ENCODE measurements at regions not wholly inside any gene's neighbourhood (a gene's known extent, or its start where the extent isn't known, plus 50 kb on each side); places are given as distances from the start of the nearest gene placed in this dataset.
"Not testable (repeated sequence)": the region's sequence is repeated elsewhere in the genome, so short reads cannot be mapped to it uniquely, and the experiment has no call there.

DNA sequence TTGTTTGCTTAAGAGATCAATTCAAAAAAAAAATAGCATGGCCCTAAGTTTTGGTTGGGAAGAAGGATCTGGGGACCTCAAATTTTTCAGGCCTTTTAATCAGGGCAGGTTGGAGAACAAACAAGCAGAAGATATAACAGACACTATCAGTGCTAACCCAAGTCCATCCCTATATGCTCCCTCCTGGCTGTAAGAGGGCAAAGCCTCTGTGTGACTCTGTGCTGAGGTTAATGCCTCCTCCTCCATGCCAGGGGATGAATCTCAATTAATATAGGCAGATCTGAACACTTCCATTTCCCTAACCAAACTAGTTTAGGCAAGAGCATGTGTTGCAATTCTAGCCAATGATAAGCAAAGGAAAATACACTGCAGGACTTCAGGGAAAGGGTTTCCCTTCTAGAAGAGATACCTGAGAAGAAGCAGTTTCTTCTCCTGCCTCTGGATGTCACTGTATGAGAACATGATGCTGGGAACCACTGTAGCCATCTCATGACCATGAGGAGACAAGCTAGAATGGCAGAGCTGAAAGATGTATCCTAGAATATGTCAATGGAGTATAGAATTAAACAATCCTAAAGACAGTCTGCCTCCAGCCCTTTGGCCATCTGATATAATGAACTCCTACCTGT is 76.0 kb downstream of the CHD9NB start:
- no peak for DNase-seq

GRCh38 chr16:52967744-52968143 is 85.0 kb downstream of the CHD9NB start:
- DNase-seq = no peak

DNA sequence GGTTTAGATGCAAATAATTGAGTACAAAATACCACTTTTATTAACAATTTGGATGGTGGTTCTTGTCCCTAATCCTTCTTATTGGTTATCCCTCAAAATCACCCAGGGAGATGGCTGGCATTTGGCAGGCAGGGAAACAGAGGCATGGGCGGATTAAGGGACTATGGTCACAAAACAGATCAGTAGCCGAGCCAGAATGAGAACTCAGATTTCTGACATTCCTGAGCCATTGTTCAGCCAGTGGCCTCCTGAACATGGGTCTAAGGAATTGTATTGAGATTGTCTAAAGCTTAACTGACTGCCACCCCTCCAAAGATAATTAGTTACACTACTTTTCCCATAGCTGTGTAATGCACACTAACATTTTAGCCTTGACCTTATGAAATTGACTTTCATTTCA is 88.4 kb downstream of the CHD9NB start:
- DNase-seq = no peak

- DNase-seq = no peak
Measured at GRCh38 chr16:52963855-52964242, 88.8 kb downstream of the CHD9NB start.

DNA sequence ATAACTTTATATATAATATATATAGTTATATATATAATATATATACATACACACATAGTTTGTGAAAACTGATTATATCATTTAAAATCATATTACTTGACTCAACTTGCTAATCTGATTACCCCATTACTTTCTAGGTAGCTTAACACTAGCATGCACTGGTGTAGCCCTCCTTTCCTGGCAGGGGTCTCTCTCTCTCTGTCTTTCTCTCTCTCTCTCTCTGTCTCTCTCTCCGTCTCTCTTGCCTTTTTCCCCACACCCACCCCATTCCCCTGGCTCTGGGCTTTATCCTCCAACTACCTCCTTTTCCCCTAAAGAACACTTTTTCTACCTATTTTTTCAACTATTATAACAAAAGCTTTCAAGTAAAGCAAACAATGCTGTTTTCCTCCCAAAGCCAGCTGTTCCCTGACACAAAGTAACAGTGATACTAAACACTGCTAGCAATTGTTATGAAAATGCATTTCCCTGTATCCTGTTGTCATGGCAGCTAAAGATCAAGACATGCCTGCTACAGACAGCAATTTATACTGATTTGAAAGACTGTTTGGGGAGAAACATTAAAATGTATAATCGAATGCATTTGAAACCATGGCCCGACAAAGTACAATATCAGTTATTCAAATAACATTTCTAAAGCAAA is 89.4 kb downstream of the CHD9NB start:
- no peak for DNase-seq

DNA sequence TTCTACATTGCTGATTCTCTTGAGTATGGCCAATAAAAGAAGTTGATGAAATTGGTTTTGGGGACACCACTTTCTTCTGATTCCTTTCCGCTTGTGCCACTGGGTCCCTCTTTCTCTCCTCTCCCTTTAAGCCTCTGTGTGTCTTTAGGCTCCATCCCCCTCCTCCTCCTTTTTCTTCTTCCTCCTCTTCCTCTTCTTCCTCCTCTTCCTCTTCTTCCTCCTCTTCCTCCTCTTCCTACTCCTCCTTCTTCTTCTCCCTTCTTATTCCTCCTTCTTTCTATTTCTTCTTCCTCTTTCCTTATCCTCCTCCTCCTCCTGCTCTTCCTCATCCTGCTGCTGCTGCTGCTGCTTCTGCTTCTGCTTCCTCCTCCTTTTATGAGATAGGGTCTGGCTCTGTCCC is 93.7 kb downstream of the CHD9NB start:
- no peak for DNase-seq

GRCh38 chr16:52957199-52957598 is 95.5 kb downstream of the CHD9NB start:
- no peak for DNase-seq

DNA sequence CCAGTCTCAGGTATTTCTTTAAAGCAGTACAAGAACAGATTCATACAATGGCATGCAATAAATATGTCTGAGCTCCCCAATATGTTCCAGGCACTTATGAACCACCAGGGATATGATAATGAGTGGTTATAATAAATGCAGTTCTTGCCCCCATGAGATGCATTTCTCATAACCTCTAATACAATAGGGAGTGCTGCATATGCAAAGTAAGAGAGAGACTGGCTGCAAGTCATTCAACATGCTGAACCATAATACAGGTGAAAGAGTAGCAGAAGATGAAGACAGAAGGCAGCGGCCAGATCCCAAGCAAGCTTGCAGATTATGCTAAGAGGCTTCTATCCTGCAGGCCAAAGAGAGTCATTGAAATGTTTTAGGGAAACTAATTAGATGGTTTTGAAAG is 96.7 kb downstream of the CHD9NB start:
- no peak for DNase-seq

DNA sequence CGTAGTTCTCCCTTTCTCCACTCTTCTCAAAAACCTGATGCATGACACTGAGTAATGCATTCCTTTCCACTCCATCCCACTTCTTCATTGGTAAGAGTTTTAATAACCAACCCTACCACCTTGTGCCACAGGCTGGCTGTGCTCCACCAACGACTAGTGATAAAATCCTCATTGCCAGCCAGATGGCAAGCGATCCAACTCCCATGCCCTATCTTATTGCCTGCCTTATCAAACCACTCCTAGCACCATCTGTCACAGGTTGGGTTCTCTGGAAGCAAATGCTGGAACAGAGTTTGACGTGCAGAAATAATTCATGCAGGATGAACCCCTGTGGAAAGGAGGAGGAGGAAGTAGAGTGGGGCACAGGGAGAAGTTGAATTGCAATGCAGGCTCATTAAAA is 99.5 kb downstream of the CHD9NB start:
- DNase-seq = no peak

GRCh38 chr16:52948946-52949345 is 103.8 kb downstream of the CHD9NB start:
- DNase-seq = no peak

GRCh38 chr16:52932321-52932720 is 120.4 kb downstream of the CHD9NB start:
- no peak for DNase-seq

- DNase-seq = no peak
Measured at GRCh38 chr16:52929478-52930400, 123.0 kb downstream of the CHD9NB start.

GRCh38 chr16:52928955-52929354 is 123.7 kb downstream of the CHD9NB start:
- DNase-seq = no peak

- DNase-seq = no peak
Measured at GRCh38 chr16:52925143-52925542, 127.6 kb downstream of the CHD9NB start.

GRCh38 chr16:52924162-52924561 is 128.5 kb downstream of the CHD9NB start:
- no peak for DNase-seq

DNA sequence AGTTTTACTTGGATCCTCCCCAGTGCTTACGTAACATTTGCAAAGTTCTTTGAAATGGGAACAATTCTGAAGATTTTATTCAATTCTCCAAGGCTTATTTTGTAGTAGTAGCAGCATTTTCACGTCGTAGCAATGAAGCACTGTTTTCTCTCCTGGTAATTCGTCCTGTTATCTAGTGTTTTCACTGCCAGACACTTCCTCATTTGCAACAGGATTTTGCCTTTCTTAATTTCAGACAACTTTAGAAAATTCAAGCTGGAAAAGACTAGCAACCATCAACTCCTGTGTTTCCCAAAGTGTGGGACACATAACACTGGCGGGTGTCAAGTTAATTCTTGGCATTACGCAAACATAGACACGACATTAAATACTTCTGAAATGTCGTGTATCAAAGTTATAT is 131.6 kb downstream of the CHD9NB start:
- DNase-seq = no peak

- DNase-seq = no peak
Measured at GRCh38 chr16:52920331-52920730, 132.4 kb downstream of the CHD9NB start.

DNA sequence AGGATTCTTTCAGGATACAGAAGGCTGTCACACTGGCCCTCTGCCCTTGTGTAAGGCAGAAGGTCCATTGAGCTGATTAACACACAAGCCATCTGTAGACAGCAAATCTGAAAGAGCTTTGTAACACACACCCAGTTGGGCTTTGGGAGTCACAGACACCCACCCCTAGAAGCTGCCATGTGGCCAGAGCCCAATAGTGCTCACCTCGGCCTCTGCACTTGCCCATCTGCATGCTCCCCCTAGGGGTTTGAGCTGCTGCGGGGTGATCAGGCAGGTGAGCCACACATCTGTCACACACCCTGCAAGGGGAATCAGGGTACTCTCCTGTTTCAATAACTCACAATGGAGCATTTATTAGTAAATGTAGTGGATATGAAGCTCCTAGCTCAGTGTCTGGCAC is 138.3 kb downstream of the CHD9NB start:
- no peak for DNase-seq

DNA sequence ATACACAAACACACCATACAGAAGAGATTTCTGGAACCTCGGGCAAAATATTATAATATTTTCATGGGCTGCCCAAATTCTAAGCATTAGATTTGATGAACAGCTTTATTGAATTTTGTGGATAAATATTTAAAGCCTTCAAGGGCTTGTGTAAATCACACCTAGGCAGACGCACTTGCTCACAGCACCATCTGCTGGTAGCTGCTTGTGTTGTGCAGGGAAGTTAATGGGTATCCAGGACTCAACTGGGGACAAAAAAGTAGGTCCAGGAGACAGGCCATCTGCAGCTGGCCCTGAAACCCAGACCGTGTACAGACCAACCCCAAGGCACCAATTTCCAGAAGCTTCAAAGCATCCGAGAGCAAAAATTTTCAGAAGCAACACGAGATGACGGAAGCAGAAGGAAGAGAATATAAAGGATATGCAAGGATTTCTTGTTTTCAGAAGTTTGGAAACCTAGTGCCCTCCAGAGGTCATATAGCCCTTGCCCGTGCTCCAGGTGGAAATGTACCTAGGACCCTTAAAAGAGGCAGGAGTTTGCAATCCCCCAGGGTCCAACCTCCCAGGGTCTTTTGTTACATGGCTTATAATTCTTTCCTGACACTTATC is 140.0 kb downstream of the CHD9NB start:
- DNase-seq = peak; percentile 54

- DNase-seq = not testable (repeated sequence)
Measured at GRCh38 chr16:52908057-52908456, 144.6 kb downstream of the CHD9NB start.

DNA sequence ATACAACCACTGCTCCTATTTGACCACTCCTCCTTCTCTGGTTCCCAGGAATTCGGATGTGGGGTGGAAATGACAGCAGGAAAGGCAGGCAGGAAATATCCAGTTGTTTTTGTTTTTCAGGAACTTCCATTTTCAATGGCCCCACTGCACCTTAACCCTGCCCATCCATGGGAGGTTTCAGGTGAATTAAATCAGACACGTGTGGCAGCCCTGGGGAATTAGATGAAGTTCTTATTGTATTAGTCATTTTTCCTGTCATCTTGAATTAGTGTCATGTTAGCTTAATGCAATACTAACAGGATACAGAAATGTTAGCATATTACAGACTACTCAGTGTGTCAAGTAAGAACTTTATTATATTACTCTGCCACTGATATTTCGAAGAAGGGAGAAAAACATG is 146.4 kb downstream of the CHD9NB start:
- DNase-seq = no peak

DNA sequence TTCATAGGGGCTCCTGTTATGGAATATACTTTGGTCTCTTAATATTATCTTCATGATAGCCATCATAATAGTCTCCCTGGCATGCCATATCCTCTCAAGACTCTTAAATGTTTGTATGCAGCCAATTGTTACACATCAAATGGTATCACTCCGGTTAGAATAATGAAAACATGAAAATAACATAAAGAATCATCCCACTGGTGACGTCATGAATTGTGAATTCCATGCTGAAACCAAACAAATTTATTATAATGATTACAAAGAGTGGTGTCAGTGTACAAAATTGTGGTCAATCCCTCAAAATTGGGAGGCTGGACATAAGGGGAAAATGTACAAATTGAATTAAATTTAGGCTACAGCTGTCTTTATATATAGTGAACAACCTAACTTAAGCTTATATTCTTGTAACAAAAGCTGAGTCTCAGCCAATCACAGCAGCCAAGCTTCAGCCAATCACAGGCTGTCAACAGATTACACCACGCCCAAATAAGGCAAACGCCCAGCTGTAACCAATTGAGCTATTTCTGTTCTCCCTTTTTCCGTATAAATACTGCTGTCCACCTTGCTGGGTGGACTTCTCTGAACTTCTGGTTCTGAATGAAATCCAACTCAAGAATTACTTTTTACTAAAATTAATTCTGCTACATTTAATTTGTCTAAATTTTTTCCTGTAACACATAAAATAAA is 156.1 kb downstream of the CHD9NB start:
- DNase-seq = no peak

DNA sequence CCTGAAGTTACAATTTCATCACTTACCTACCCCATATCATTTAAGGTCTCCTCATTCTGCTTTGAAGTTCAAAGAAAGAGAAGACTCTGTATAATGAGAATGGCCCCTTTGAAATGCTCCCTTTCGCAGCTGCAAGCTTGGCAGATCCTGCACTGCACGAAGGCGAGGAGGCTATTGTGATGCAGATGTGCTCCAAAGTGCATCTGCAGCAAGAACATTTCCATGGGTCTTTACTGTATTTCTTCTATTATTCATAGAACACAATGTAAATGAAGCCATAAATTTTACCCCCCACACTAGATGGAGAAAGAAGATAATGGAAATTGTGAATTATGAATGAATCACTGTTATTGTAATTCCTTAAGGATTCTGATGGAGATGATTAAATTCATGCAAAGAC is 178.7 kb downstream of the CHD9NB start:
- DNase-seq = no peak

Data from activated CD4-positive, alpha-beta T cell treated with anti-CD3 and anti-CD28 coated beads for 48 hours (primary cell).